ENCODE measurements at regions not wholly inside any gene's neighbourhood (a gene's known extent, or its start where the extent isn't known, plus 50 kb on each side); places are given as distances from the start of the nearest gene placed in this dataset.

DNA sequence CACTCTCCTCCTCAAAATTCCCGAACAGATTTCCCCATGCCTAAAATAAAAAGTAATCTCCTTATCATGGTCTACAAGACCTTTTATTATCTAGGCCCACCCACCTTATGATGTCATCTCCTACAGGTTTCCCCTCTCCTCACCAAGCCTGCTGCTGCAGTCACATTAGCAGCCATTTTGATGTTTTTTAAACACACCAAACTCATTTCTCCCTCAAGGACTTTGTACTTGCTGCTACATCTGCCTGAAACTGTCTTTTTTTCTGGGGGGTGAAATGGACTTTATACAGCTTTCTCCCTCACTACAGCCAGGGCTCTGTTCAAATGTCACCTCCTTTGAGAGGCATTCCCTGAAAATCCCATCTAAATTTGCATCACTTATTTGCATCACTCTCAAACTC, 90.2 kb upstream of the TAB3 start:
- H3K4me1 ChIP-seq (ENCODE audit: control insufficient read depth, extremely low read depth, insufficient read depth, low read length): no peaks in the 10 kb centered on the region
- H3K36me3 ChIP-seq (ENCODE audit: control insufficient read depth, insufficient read depth, low read length): no peaks in the 10 kb centered on the region
- H4K20me1 ChIP-seq (ENCODE audit: control insufficient read depth, extremely low read depth, insufficient read depth, low read length): no peaks in the 10 kb centered on the region
- H3K9ac ChIP-seq (ENCODE audit: insufficient read depth, low read length): no peak overlapping the region
- no peak overlapping the region for H3K4me2 ChIP-seq (ENCODE audit: extremely low read depth, insufficient read depth, low read length)
- H3K9me3 ChIP-seq (ENCODE audit: control insufficient read depth, insufficient read depth, low read depth, low read length): no peaks in the 10 kb centered on the region
- H3K4me3 ChIP-seq (replicated peaks in 1 of 4; ENCODE audit: control extremely low read depth in 1 of 4, insufficient read depth in 1 of 4, low read depth in 3 of 4, low read length in 4 of 4): no peak overlapping the region
- no peak for TF ChIP-seq EZH2 (IDR thresholded peaks at IDR 0.05; ENCODE audit: low read length, missing control alignments)
- TF ChIP-seq CTCF (conservative IDR thresholded peaks at IDR 0.05 in 1 of 2, IDR thresholded peaks at IDR 0.05 in 1 of 2; ENCODE audit: low read depth in 1 of 2, low read length in 2 of 2): no peak
- no peaks in the 10 kb centered on the region for H3K79me2 ChIP-seq (ENCODE audit: control insufficient read depth, insufficient read depth, low read length)
- no peak overlapping the region for H2AFZ ChIP-seq (ENCODE audit: low read length)
- no peaks in the 10 kb centered on the region for H3K27me3 ChIP-seq (ENCODE audit: control insufficient read depth, insufficient read depth, low read length)
- H3K27ac ChIP-seq (ENCODE audit: insufficient read depth, low read length): no peak overlapping the region
- no peak for DNase-seq (ENCODE audit: low read depth in 2 of 2)

GRCh38 chrX:30975467-30975866, 86.4 kb upstream of the TAB3 start:
- no peaks in the 10 kb centered on the region for H3K27me3 ChIP-seq (ENCODE audit: control insufficient read depth, insufficient read depth, low read length)
- H3K9me3 ChIP-seq (ENCODE audit: control insufficient read depth, insufficient read depth, low read depth, low read length): no peaks in the 10 kb centered on the region
- H3K27ac ChIP-seq (ENCODE audit: insufficient read depth, low read length): no peak overlapping the region
- TF ChIP-seq EZH2 (IDR thresholded peaks at IDR 0.05; ENCODE audit: low read length, missing control alignments) (no peak), CTCF (conservative IDR thresholded peaks at IDR 0.05 in 1 of 2, IDR thresholded peaks at IDR 0.05 in 1 of 2; ENCODE audit: low read depth in 1 of 2, low read length in 2 of 2) (no peak)
- H3K4me1 ChIP-seq (ENCODE audit: control insufficient read depth, extremely low read depth, insufficient read depth, low read length): no peaks in the 10 kb centered on the region
- H3K9ac ChIP-seq (ENCODE audit: insufficient read depth, low read length): no peak overlapping the region
- H3K36me3 ChIP-seq (ENCODE audit: control insufficient read depth, insufficient read depth, low read length): no peaks in the 10 kb centered on the region
- no peak for DNase-seq (ENCODE audit: low read depth in 2 of 2)
- no peaks in the 10 kb centered on the region for H3K79me2 ChIP-seq (ENCODE audit: control insufficient read depth, insufficient read depth, low read length)
- no peak overlapping the region for H3K4me3 ChIP-seq (replicated peaks in 1 of 4; ENCODE audit: control extremely low read depth in 1 of 4, insufficient read depth in 1 of 4, low read depth in 3 of 4, low read length in 4 of 4)
- H2AFZ ChIP-seq (ENCODE audit: low read length): no peak overlapping the region
- no peak overlapping the region for H3K4me2 ChIP-seq (ENCODE audit: extremely low read depth, insufficient read depth, low read length)
- H4K20me1 ChIP-seq (ENCODE audit: control insufficient read depth, extremely low read depth, insufficient read depth, low read length): no peaks in the 10 kb centered on the region

GRCh38 chrX:30973784-30974427, 84.9 kb upstream of the TAB3 start:
- Histone ChIP-seq H4K20me1 (ENCODE audit: control insufficient read depth, extremely low read depth, insufficient read depth, low read length) (no peaks in the 10 kb centered on the region), H3K9ac (ENCODE audit: insufficient read depth, low read length) (no peak overlapping the region), H3K4me3 (replicated peaks in 1 of 4; ENCODE audit: control extremely low read depth in 1 of 4, insufficient read depth in 1 of 4, low read depth in 3 of 4, low read length in 4 of 4) (no peak overlapping the region), H3K4me1 (ENCODE audit: control insufficient read depth, extremely low read depth, insufficient read depth, low read length) (no peaks in the 10 kb centered on the region), H3K36me3 (ENCODE audit: control insufficient read depth, insufficient read depth, low read length) (no peaks in the 10 kb centered on the region), H3K27me3 (ENCODE audit: control insufficient read depth, insufficient read depth, low read length) (no peaks in the 10 kb centered on the region), H3K4me2 (ENCODE audit: extremely low read depth, insufficient read depth, low read length) (no peak overlapping the region), H2AFZ (ENCODE audit: low read length) (no peak overlapping the region), H3K79me2 (ENCODE audit: control insufficient read depth, insufficient read depth, low read length) (no peaks in the 10 kb centered on the region), H3K27ac (ENCODE audit: insufficient read depth, low read length) (no peak overlapping the region), H3K9me3 (ENCODE audit: control insufficient read depth, insufficient read depth, low read depth, low read length) (no peaks in the 10 kb centered on the region)
- TF ChIP-seq CTCF (conservative IDR thresholded peaks at IDR 0.05 in 1 of 2, IDR thresholded peaks at IDR 0.05 in 1 of 2; ENCODE audit: low read depth in 1 of 2, low read length in 2 of 2) (no peak), EZH2 (IDR thresholded peaks at IDR 0.05; ENCODE audit: low read length, missing control alignments) (no peak)
- no peak for DNase-seq (ENCODE audit: low read depth in 2 of 2)
